ENCODE measurements at regions not wholly inside any gene's neighbourhood (a gene's known extent, or its start where the extent isn't known, plus 50 kb on each side); places are given as distances from the start of the nearest gene placed in this dataset.

DNA sequence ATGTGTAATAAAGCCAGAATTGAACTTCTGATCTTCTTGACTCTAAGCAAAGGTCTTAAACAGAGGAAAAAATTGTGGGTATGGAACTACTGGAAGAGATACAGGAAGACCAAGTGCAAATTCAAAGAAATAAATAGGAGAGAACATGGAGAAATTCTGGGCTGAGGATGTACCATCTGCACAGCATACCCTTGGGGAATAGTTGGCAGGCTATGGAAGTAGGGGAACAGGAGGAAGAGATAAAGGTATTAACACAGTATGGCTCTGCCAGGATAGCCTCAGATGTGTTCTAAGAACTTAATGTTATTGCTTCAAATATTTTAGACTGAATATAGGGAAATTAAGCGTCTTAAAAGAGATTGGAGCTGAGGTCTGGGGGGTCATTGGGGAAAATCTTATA, 485.4 kb downstream of the CNTN3 start:
- no peak overlapping the region for H3K4me3 ChIP-seq (ENCODE audit: low read depth, low read length)
- TF ChIP-seq MAX (IDR thresholded peaks at IDR 0.05; ENCODE audit: low read depth, low read length) (no peak), POLR2A (IDR thresholded peaks at IDR 0.05; ENCODE audit: extremely low read depth, insufficient read length) (no peak), MYC (IDR thresholded peaks at IDR 0.05; ENCODE audit: low read depth, low read length) (no peak)
- TF ChIP-seq, protein P1, sequence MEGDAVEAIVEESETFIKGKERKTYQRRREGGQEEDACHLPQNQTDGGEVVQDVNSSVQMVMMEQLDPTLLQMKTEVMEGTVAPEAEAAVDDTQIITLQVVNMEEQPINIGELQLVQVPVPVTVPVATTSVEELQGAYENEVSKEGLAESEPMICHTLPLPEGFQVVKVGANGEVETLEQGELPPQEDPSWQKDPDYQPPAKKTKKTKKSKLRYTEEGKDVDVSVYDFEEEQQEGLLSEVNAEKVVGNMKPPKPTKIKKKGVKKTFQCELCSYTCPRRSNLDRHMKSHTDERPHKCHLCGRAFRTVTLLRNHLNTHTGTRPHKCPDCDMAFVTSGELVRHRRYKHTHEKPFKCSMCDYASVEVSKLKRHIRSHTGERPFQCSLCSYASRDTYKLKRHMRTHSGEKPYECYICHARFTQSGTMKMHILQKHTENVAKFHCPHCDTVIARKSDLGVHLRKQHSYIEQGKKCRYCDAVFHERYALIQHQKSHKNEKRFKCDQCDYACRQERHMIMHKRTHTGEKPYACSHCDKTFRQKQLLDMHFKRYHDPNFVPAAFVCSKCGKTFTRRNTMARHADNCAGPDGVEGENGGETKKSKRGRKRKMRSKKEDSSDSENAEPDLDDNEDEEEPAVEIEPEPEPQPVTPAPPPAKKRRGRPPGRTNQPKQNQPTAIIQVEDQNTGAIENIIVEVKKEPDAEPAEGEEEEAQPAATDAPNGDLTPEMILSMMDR (IDR thresholded peaks at IDR 0.05; ENCODE audit: low read depth, low read length), result no peak
- no peak for DNase-seq (ENCODE audit: low read depth)

GRCh38 chr3:74127256-74127655, 487.2 kb downstream of the CNTN3 start:
- TF ChIP-seq MAX (IDR thresholded peaks at IDR 0.05; ENCODE audit: low read depth, low read length) (no peak), MYC (IDR thresholded peaks at IDR 0.05; ENCODE audit: low read depth, low read length) (no peak), POLR2A (IDR thresholded peaks at IDR 0.05; ENCODE audit: extremely low read depth, insufficient read length) (no peak)
- TF ChIP-seq, protein P1 (IDR thresholded peaks at IDR 0.05; ENCODE audit: low read depth, low read length), result no peak
- DNase-seq (ENCODE audit: low read depth), result no peak
- no peak overlapping the region for H3K4me3 ChIP-seq (ENCODE audit: low read depth, low read length)

- DNase-seq (ENCODE audit: low read depth), result no peak
- H3K4me3 ChIP-seq (ENCODE audit: low read depth, low read length), result no peak overlapping the region
- TF ChIP-seq MYC (IDR thresholded peaks at IDR 0.05; ENCODE audit: low read depth, low read length), result no peak
- no peak for TF ChIP-seq MAX (IDR thresholded peaks at IDR 0.05; ENCODE audit: low read depth, low read length)
- TF ChIP-seq, protein P1 (IDR thresholded peaks at IDR 0.05; ENCODE audit: low read depth, low read length), result no peak
- TF ChIP-seq POLR2A (IDR thresholded peaks at IDR 0.05; ENCODE audit: extremely low read depth, insufficient read length), result no peak
These were observed 489.7 kb downstream of the CNTN3 start for GRCh38 chr3:74124782-74125181.

DNA sequence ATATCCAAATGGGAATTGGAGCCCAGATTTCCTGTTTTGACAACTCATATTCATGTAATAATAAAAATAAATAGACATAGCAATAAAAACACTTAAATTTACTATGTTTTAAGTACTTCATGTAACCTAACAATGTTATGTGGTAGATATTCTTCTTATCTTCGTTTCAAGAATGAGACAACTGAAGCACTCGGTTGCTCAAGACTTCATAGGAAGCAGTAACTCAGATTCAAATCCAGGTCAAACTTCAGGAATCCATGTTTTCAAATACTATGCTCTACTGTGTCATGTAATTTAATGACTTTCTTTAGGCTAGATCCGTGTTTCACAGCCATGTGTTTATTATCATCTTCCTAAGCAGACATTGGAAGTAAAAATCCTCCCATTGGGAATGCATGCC, 492.2 kb downstream of the CNTN3 start:
- H3K4me3 ChIP-seq (ENCODE audit: low read depth, low read length), result no peak overlapping the region
- TF ChIP-seq MAX (IDR thresholded peaks at IDR 0.05; ENCODE audit: low read depth, low read length) (no peak), POLR2A (IDR thresholded peaks at IDR 0.05; ENCODE audit: extremely low read depth, insufficient read length) (no peak), MYC (IDR thresholded peaks at IDR 0.05; ENCODE audit: low read depth, low read length) (no peak)
- DNase-seq (ENCODE audit: low read depth), result no peak

DNA sequence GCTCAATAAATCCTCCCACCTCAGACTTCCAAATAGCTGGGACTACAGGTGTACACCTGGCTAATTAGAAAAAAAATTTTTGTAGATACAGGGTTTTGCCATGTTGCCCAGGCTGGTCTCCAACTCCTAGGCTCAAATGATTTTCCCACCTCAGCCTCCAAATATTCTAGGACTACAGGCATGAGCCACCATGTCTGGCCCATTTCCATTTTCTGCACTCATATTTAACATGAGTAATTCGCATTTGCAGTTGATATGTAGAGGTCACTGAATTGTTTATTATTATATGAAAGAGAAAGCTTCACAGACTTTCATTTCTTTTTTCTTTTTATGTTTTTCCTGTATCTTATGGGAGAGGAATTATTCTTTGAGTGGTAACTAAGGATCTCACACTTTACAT, 492.7 kb downstream of the CNTN3 start:
- no peak for DNase-seq (ENCODE audit: low read depth)
- TF ChIP-seq POLR2A (IDR thresholded peaks at IDR 0.05; ENCODE audit: extremely low read depth, insufficient read length) (no peak), MAX (IDR thresholded peaks at IDR 0.05; ENCODE audit: low read depth, low read length) (no peak), MYC (IDR thresholded peaks at IDR 0.05; ENCODE audit: low read depth, low read length) (no peak)
- TF ChIP-seq, protein P1 (IDR thresholded peaks at IDR 0.05; ENCODE audit: low read depth, low read length), result no peak

GRCh38 chr3:74119221-74119620, 494.5 kb upstream of the PDZRN3 start:
- TF ChIP-seq POLR2A (IDR thresholded peaks at IDR 0.05; ENCODE audit: extremely low read depth, insufficient read length) (no peak), MYC (IDR thresholded peaks at IDR 0.05; ENCODE audit: low read depth, low read length) (no peak), MAX (IDR thresholded peaks at IDR 0.05; ENCODE audit: low read depth, low read length) (no peak)
- TF ChIP-seq, protein P1 (IDR thresholded peaks at IDR 0.05; ENCODE audit: low read depth, low read length), result no peak
- H3K4me3 ChIP-seq (ENCODE audit: low read depth, low read length), result no peak overlapping the region
- DNase-seq (ENCODE audit: low read depth), result no peak

More for the DNA sequence above, 492.7 kb downstream of the CNTN3 start:
- H3K4me3 ChIP-seq (ENCODE audit: low read depth, low read length), result no peak overlapping the region
